ENCODE measurements at regions not wholly inside any gene's neighbourhood (a gene's known extent, or its start where the extent isn't known, plus 50 kb on each side); places are given as distances from the start of the nearest gene placed in this dataset.

DNA sequence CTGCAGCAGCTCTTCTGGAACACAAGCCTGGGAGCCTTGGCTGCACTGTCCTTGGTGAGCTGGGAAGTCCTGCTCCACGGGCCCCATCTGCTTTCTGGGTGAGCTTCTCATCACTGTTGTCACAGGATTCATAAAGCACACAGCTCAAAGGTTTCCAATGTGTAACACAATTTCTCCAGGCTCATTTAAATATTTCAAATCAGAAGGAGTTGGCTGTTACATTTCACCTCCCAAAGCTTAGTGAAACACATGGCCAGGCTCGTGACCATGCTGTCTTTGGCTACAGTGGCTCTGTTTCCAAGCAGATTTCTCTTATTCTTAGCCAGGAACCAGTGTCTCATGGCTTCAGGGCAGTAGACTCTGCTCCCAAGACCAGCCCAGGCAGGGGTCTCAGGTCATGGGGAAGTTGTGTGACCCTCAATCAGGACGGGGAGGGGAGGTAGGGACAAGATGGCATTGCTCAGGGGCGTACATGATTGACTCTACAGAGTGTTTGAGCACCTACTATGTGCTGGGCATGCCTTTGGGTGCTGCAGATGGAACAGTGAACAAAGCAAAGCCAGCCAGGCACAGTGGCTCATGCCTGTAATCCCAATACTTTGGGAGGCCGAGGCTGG is 353.0 kb downstream of the NPHP4 start:
- H3K4me3 ChIP-seq (ENCODE audit: low read length): no peak overlapping the region
- no peak for DNase-seq (ENCODE audit: low read depth)
- TF ChIP-seq, protein P1, sequence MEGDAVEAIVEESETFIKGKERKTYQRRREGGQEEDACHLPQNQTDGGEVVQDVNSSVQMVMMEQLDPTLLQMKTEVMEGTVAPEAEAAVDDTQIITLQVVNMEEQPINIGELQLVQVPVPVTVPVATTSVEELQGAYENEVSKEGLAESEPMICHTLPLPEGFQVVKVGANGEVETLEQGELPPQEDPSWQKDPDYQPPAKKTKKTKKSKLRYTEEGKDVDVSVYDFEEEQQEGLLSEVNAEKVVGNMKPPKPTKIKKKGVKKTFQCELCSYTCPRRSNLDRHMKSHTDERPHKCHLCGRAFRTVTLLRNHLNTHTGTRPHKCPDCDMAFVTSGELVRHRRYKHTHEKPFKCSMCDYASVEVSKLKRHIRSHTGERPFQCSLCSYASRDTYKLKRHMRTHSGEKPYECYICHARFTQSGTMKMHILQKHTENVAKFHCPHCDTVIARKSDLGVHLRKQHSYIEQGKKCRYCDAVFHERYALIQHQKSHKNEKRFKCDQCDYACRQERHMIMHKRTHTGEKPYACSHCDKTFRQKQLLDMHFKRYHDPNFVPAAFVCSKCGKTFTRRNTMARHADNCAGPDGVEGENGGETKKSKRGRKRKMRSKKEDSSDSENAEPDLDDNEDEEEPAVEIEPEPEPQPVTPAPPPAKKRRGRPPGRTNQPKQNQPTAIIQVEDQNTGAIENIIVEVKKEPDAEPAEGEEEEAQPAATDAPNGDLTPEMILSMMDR (conservative IDR thresholded peaks at IDR 0.05; ENCODE audit: low read length): no peak

DNA sequence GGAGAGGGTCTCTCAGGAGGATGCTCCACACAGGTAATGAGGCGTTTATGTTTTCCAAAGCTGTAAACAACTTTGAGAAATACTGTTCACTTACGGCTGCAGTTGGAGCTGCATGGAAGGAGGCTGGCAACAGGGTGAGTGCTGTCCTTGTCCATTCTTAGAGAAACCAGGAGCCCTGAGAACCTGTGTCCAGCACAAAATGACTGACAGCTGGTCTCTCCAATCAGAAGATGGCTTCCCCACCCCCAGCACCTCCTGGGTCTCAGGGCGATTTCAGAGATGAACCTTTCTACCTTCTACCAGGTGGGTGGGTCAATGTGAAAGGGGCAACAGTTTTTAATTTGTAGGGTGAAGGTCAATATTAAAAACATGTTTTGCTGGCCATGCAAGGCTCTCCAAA is 353.6 kb downstream of the NPHP4 start:
- no peak overlapping the region for H3K4me3 ChIP-seq (ENCODE audit: low read length)
- DNase-seq (ENCODE audit: low read depth): no peak
- TF ChIP-seq, protein P1 (conservative IDR thresholded peaks at IDR 0.05; ENCODE audit: low read length): no peak

DNA sequence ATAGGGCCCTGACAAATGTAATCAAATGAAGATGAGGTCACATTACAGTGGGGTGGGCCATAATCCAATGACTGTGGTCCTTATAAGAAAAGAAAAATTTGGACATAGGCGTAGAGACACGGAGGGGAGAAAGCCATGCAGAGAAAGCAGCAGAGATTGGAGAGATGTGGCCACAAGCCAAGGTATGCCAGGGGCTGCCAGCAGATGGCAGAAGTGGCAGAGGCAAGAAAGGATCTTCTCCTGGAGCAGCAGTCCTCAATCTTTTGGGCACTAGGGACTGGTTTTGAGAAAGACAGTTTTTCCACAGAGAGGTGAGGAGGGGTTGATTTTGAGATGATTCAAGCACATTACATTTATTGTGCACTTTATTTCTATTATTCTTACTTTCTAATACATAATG is 355.1 kb downstream of the NPHP4 start:
- DNase-seq (ENCODE audit: low read depth): no peak
- TF ChIP-seq, protein P1 (conservative IDR thresholded peaks at IDR 0.05; ENCODE audit: low read length): peak; percentile 36
- H3K4me3 ChIP-seq (ENCODE audit: low read length): no peak overlapping the region

DNA sequence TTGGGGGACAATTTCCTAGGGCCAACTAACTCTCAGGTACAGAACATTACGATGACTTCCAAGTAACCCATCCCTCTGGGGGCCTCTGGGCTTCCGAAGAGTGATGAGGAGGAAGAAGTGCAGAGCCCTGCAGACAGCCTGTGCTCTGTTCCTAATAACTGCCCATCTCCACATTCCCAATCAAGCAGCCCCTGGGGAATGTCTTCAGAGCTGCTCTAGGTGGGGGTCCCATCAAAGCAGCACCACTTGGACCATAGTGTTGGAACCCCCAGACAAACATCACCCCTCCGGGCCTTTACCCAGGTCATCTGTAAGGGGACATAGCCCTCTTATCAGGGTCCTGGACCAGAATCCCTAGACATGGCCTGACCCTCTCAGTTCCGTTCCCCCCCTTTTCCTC is 357.3 kb downstream of the NPHP4 start:
- no peak for DNase-seq (ENCODE audit: low read depth)
- H3K4me3 ChIP-seq (ENCODE audit: low read length): no peak overlapping the region
- TF ChIP-seq, protein P1 (conservative IDR thresholded peaks at IDR 0.05; ENCODE audit: low read length): no peak

DNA sequence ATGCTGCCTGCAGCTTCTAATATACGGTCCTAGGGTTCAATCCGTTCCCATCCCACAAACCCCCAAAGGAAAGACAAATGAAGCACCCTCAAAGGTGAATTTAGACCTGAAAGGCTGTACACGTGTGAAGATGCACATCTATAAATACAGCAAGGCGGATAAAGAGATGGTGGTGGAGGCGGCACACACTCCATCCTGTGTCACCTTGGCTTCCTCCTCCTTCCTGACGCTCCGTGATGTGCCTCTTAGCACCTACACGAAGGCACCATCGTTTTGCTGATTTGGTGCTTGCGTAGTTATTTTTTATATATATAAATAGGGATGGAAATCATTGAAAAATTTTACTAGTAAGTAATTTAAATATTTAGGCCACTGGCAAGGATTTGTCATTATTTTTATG is 359.4 kb downstream of the NPHP4 start:
- TF ChIP-seq, protein P1 (conservative IDR thresholded peaks at IDR 0.05; ENCODE audit: low read length): no peak
- no peak for DNase-seq (ENCODE audit: low read depth)
- H3K4me3 ChIP-seq (ENCODE audit: low read length): no peak overlapping the region

DNA sequence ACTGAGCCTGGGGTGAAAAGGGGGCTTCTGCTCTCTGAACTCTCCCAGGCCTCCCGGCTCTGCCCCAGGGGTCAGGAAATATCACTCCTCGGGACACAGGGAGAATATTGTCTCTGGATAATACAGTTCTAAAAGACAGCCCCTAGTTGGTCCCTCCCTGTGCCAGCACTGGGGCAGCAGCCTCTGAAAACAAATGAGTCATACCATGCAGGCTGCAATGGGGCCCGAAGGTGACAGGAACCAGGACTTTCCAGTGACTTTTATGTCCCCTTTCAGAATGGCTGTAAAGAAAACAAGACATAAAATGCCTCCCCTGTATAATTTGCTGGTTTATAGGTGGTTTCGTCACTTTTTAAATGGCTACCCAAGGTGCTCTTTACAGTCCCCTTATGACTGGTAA is 360.0 kb downstream of the NPHP4 start:
- TF ChIP-seq, protein P1 (conservative IDR thresholded peaks at IDR 0.05; ENCODE audit: low read length): no peak
- no peak overlapping the region for H3K4me3 ChIP-seq (ENCODE audit: low read length)
- DNase-seq (ENCODE audit: low read depth): no peak

DNA sequence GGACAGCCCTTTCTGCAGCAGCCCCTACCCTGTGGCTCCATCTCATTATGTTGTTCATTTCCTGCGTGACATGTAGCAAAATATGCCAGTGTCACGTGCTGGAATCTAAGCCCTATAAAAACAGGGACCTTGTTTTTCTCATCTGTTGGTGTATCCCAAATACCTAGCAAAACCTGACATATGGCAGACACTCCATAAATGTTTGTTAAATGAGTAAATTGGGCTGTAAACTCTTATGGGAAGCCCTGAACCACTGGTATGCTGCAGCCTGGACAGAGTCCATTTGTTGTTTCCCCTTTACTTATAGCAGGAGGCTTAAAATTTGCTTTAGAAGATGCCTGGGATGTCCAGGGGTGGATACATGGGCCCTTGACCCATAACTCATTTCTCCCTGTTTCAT is 363.8 kb downstream of the NPHP4 start:
- TF ChIP-seq, protein P1 (conservative IDR thresholded peaks at IDR 0.05; ENCODE audit: low read length): no peak
- no peak for DNase-seq (ENCODE audit: low read depth)
- H3K4me3 ChIP-seq (ENCODE audit: low read length): no peak overlapping the region
